B cell (primary cell): ENCODE measurements at regions not wholly inside any gene's neighbourhood (a gene's known extent, or its start where the extent isn't known, plus 50 kb on each side); places are given as distances from the start of the nearest gene placed in this dataset.

Source experiments
- ATAC-seq: fragments of 200-7000 bp; cut with Tn5 transposase; one replicate; pipeline ENCODE4 v1.10.0; 2021; ENCODE audit warnings: low read depth, mild to moderate bottlenecking, moderate number of reproducible peaks, moderate library complexity
- CTCF ChIA-PET: fragments of 350-600 bp; sonication (Branson Sonifier 250); formaldehyde crosslinking; loops from one replicate; lab custom pipeline; 2021; ENCODE audit warnings: antibody characterized with exemption, inconsistent platforms; lab: Charles Lee
- POLR2A ChIA-PET: fragments of 350-600 bp; sonication (Branson Sonifier 250); formaldehyde crosslinking; loops from one replicate; lab custom pipeline; 2021; ENCODE audit warnings: antibody characterized with exemption; lab: Charles Lee
- DNase-seq: peaks from one replicate; pipeline ENCODE4 v3.0.0; 2013
- H2AFZ ChIP-seq: 2 replicates; pipeline ENCODE4 v1.6.1; 2012; ENCODE audit warnings: mild to moderate bottlenecking, low read depth, low read length; ENCODE audit not compliant: insufficient read depth, poor library complexity, severe bottlenecking
- H3K27ac ChIP-seq, 2 donors: 1 replicate in 1 of 2; 2 replicates in 1 of 2; pipeline ENCODE4 v1.5.1; 2012 to 2013; ENCODE audit warnings: low read length in 2 of 2, mild to moderate bottlenecking in 2 of 2, moderate library complexity in 1 of 2
- H3K27me3 ChIP-seq, 4 experiments: fragments of 200-600 bp in 1 of 4; sonication (generic) in 1 of 4; replicated peaks in 1 of 4; 1 replicate in 2 of 4; 2 replicates in 2 of 4; pipeline versions ENCODE4 v1.6.1 to v1.7.0; 2013 to 2016; ENCODE audit warnings: low read length in 3 of 4, mild to moderate bottlenecking in 2 of 4, mixed read lengths in 1 of 4, moderate library complexity in 1 of 4; ENCODE audit not compliant: insufficient read depth in 4 of 4, control insufficient read depth in 3 of 4; ENCODE audit errors: control extremely low read depth in 1 of 4
- H3K36me3 ChIP-seq, 2 experiments: replicated peaks in 1 of 2; 1 replicate in 1 of 2; 2 replicates in 1 of 2; pipeline versions ENCODE4 v1.6.1 to v1.7.1; 2013; ENCODE audit warnings: low read length in 1 of 2; ENCODE audit not compliant: insufficient read depth in 2 of 2, control insufficient read depth in 1 of 2; ENCODE audit errors: control extremely low read depth in 1 of 2, extremely low read depth in 1 of 2
- H3K4me1 ChIP-seq, 2 donors: fragments of 200-600 bp in 1 of 2; sonication (generic) in 1 of 2; 1 replicate in 1 of 2; 2 replicates in 1 of 2; pipeline versions ENCODE4 v1.5.1 to v1.6.1; 2013 to 2017; ENCODE audit warnings: low read length in 2 of 2; ENCODE audit not compliant: control insufficient read depth in 2 of 2, insufficient read depth in 2 of 2
- H3K4me2 ChIP-seq: replicated peaks from 2 replicates; pipeline ENCODE3; 2012; ENCODE audit warnings: mild to moderate bottlenecking, low read depth, low read length; ENCODE audit not compliant: poor library complexity, severe bottlenecking
- H3K4me3 ChIP-seq, 5 experiments: fragments of 200-600 bp in 1 of 5; sonication (generic) in 1 of 5; 1 replicate in 3 of 5; 2 replicates in 2 of 5; pipeline versions ENCODE4 v1.5.1 to v1.7.0; 2011 to 2016; ENCODE audit warnings: low read length in 4 of 5, mild to moderate bottlenecking in 4 of 5, low read depth in 2 of 5, control low read depth in 1 of 5, moderate library complexity in 1 of 5; ENCODE audit not compliant: insufficient read depth in 1 of 5; ENCODE audit errors: control extremely low read depth in 1 of 5, extremely low read depth in 1 of 5
- H3K79me2 ChIP-seq: fragments of 200-600 bp; sonication (generic); one replicate; pipeline ENCODE4 v1.6.0; 2016; ENCODE audit warnings: low read length; ENCODE audit not compliant: control insufficient read depth, insufficient read depth
- H3K9ac ChIP-seq: fragments of 200-600 bp; sonication (generic); 2 replicates; pipeline ENCODE4 v1.6.1; 2017; ENCODE audit warnings: mild to moderate bottlenecking, low read length, moderate library complexity
- H3K9me3 ChIP-seq, 3 donors: one replicate each; pipeline versions ENCODE4 v1.6.1 to v1.7.1; 2013; ENCODE audit warnings: low read length in 2 of 3; ENCODE audit not compliant: control insufficient read depth in 2 of 3, insufficient read depth in 1 of 3; ENCODE audit errors: control extremely low read depth in 1 of 3
- H4K20me1 ChIP-seq: 2 replicates; pipeline ENCODE4 v1.6.0; 2012; ENCODE audit warnings: mild to moderate bottlenecking, low read length; ENCODE audit not compliant: insufficient read depth, control insufficient read depth, poor library complexity, severe bottlenecking
- H3K27ac Mint-ChIP-seq: one replicate; pipeline ENCODE4 v1.8.0; 2021; ENCODE audit warnings: mixed read lengths
- H3K27me3 Mint-ChIP-seq: one replicate; pipeline ENCODE4 v1.8.0; 2021; ENCODE audit warnings: mixed read lengths
- H3K4me1 Mint-ChIP-seq: one replicate; pipeline ENCODE4 v1.8.0; 2021; ENCODE audit warnings: mixed read lengths
- H3K4me3 Mint-ChIP-seq: one replicate; pipeline ENCODE4 v1.8.0; 2021; ENCODE audit warnings: mixed read lengths
- H3K9me3 Mint-ChIP-seq: one replicate; pipeline ENCODE4 v1.8.0; 2022; ENCODE audit warnings: mixed read lengths; ENCODE audit not compliant: insufficient read depth
- EZH2 ChIP-seq: IDR thresholded peaks from 2 replicates; pipeline ENCODE4 v1.6.1; 2012; ENCODE audit warnings: borderline replicate concordance, low read depth, mild to moderate bottlenecking, moderate library complexity, low read length; ENCODE audit not compliant: insufficient read depth, poor library complexity, severe bottlenecking
- WGBS: methylation state at CpG from one replicate; pipeline ENCODE4 v1.1.5; 2013; ENCODE audit warnings: missing lambda C conversion rate; ENCODE audit not compliant: insufficient coverage; 5-methylcytosine and 5-hydroxymethylcytosine counted together
- intact Hi-C: fragments of 100-400 bp; cut with micrococcal nuclease; formaldehyde crosslinking; loops from one replicate; pipeline ENCODE4 v1.10.0; 2022
- TF ChIP-seq, protein P1 (sequence below): fragments of 200-600 bp; IDR thresholded peaks from one replicate; pipeline ENCODE4 v1.8.0; 2022; ENCODE audit warnings: antibody characterized with exemption, mild to moderate bottlenecking

GRCh38 chr1:207227131-207227630 is 94.3 kb upstream of the CD55 start:
- Histone ChIP-seq H3K9ac (no peak overlapping the region), H3K27ac (no peak overlapping the region), H3K9me3 (peaks cover 0 to 1% (median 0%) of the 10 kb centered on the region in 3 donors), H3K4me3 (no peak overlapping the region), H3K36me3 (no peaks in the 10 kb centered on the region), H3K27me3 (no peaks in the 10 kb centered on the region), H3K4me2 (no peak overlapping the region), H3K4me1 (no peaks in the 10 kb centered on the region), H3K79me2 (no peaks in the 10 kb centered on the region), H4K20me1 (no peaks in the 10 kb centered on the region), H2AFZ (no peak overlapping the region)
- H3K27me3 Mint-ChIP-seq, result no peaks in the 10 kb centered on the region
- peaks cover 2% of the 10 kb centered on the region for H3K9me3 Mint-ChIP-seq
- H3K27ac Mint-ChIP-seq, result no peak overlapping the region
- DNase-seq (no peak), ATAC-seq (no peak)
- intact Hi-C loops, result no loop called here
- H3K4me1 Mint-ChIP-seq, result no peaks in the 10 kb centered on the region
- H3K4me3 Mint-ChIP-seq, result no peak overlapping the region
- no CpG with 5 or more reads among the region's 2 CpGs for WGBS
- POLR2A ChIA-PET, result no interaction called here
- CTCF ChIA-PET, result interaction anchor here (0.7 kb wide), 1 partner anchor 9 kb away, joined by 7 read pairs; no protein-coding TSS in a partner anchor
- TF ChIP-seq EZH2, result no peak

DNA sequence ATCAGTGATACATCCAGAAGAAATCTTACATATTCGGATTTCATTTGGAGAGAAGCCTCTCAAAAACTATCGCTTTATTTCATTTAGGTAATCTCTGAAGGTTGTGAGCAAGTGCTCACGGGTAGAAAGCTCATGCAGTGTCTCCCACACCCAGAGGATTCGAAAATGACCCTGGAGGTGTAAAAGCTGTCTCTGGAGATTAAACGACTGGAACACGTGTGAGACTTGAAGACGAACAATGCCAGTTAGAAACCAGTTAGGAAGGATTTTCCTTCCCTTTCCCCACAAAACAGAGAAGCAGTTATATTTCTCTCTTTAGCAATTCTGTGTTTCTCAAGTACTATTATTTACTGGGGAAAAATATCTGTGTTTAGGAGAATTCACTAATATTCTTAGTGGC is 92.5 kb upstream of the CD55 start:
- no peak for ATAC-seq
- H3K9me3 Mint-ChIP-seq, result peaks cover 2% of the 10 kb centered on the region
- Histone ChIP-seq H3K79me2 (no peaks in the 10 kb centered on the region), H4K20me1 (no peaks in the 10 kb centered on the region), H3K27me3 (no peaks in the 10 kb centered on the region), H3K9ac (no peak overlapping the region), H3K4me3 (no peak overlapping the region), H3K9me3 (peaks cover 0 to 1% (median 0%) of the 10 kb centered on the region in 3 donors), H3K36me3 (no peaks in the 10 kb centered on the region), H3K4me2 (no peak overlapping the region), H3K4me1 (no peaks in the 10 kb centered on the region), H2AFZ (no peak overlapping the region), H3K27ac (no peak overlapping the region)
- intact Hi-C loops, result no loop called here
- ChIA-PET CTCF (no interaction called here), POLR2A (no interaction called here)
- TF ChIP-seq EZH2, result no peak
- TF ChIP-seq, protein P1, sequence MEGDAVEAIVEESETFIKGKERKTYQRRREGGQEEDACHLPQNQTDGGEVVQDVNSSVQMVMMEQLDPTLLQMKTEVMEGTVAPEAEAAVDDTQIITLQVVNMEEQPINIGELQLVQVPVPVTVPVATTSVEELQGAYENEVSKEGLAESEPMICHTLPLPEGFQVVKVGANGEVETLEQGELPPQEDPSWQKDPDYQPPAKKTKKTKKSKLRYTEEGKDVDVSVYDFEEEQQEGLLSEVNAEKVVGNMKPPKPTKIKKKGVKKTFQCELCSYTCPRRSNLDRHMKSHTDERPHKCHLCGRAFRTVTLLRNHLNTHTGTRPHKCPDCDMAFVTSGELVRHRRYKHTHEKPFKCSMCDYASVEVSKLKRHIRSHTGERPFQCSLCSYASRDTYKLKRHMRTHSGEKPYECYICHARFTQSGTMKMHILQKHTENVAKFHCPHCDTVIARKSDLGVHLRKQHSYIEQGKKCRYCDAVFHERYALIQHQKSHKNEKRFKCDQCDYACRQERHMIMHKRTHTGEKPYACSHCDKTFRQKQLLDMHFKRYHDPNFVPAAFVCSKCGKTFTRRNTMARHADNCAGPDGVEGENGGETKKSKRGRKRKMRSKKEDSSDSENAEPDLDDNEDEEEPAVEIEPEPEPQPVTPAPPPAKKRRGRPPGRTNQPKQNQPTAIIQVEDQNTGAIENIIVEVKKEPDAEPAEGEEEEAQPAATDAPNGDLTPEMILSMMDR, result no peak
- no peaks in the 10 kb centered on the region for H3K27me3 Mint-ChIP-seq
- H3K27ac Mint-ChIP-seq, result no peak overlapping the region
- DNase-seq, result no peak
- no peaks in the 10 kb centered on the region for H3K4me1 Mint-ChIP-seq
- no peak overlapping the region for H3K4me3 Mint-ChIP-seq
- WGBS, result 92% methylated on average over 4 of the region's 7 CpGs
